Raji (cell line): ENCODE measurements at regions not wholly inside any gene's neighbourhood (a gene's known extent, or its start where the extent isn't known, plus 50 kb on each side); places are given as distances from the start of the nearest gene placed in this dataset.

Source experiments
- POLR2A ChIP-seq: IDR thresholded peaks from 2 replicates; pipeline ENCODE4 v1.6.1; 2011; ENCODE audit warnings: low read depth, low read length, control low read depth; ENCODE audit not compliant: insufficient read depth

DNA sequence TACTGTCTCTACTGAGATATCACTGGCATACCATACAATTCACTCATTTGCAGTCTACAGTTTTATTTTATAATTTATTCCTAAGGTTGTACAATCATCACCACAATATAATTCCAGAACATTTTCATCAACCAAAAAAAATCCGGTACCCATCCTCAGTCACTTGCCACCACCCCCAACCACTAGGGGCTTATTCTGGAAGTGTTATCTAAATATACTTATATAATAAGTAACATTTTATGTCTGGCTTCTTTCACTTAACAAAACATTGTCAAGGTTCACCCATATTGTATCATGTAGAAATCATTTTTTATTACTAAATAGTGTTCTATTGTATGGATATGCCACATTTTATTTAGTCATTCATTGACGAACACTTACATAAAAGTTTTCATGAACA lies 440.8 kb downstream of the RNF144A start:
- no peak for TF ChIP-seq POLR2A

DNA sequence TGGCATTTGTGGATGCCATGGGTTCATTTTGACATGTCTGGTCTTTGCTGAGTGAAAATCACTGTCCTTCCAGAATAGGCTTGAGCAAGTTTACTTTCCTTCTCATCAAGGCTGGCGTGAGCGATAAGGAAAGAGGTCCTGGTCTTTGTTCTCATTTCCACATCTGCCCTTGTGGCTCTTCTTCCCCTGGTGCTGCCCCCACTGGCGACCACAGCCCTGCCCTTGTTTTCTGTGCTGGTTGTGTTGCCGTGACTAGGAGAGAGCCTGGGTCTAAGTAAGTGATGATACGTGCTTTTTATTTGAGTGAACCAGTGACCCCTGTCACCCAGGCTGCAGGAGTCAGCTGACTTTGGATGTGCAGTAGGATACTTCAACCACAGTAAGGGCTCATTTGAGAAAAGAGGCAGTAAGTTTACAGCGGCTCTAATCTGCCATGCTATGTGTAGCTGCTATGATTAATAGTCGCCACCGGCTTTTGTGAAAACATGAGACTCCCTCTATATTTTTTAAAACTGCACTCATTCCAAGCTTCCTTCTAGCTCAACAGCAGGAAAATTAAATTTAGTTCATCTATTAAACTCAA lies 441.7 kb downstream of the RNF144A start:
- no peak for TF ChIP-seq POLR2A

DNA sequence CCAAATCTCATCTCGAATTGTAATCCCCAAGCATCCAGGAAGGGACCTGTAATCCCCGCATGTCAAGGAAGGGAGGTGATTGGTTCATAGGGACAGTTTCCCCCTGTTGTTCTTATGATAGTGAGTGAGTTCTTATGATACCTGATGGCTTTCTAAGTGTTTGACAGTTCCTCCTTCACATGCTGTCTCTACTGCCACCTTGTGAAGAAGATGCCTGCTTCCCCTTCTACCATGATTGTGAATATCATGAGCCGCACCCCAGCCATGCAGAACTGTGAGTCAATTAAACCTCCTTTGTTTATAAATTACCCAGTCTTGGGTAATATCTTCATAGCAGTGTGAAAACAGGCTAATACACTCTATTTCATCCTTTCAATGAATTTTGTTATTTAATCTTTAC lies 446.7 kb downstream of the RNF144A start:
- TF ChIP-seq POLR2A: no peak

DNA sequence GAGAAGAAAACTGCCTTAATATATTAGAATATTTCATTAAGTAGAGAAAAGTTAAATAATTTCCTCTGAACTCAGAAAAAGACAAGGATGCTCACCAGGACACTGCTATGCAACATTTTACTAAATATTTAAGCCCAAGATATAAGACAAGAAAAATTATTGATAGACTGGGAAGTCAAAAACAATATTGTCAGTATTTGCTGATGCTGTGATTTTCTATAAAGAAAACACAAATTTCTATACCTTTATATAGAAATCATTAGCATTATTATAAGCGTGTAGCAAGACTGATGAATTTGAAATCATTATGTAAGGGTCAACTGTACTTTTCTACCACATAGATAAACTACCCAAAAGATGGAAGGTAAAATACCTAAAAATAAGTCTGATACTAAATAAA lies 451.0 kb downstream of the RNF144A start:
- no peak for TF ChIP-seq POLR2A

DNA sequence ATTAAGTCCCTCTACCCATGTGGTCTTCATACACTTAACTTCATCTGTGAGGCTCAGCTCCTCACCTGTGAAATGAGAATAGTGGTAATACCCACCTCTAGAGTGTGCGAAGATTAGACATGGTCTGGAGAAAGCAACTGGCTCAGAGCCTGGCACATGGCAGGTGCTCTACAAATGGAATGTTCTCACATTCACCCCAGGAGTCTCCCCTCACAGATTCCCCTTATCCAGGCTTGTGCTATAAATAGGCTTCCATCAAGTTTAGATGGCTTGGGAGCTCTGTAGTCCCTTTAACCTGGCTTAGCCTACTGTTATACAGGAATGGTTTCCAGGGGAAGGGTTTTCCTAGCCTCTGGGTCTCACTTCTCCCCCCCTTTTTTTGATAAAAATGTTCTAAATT lies 455.9 kb downstream of the RNF144A start:
- no peak for TF ChIP-seq POLR2A

DNA sequence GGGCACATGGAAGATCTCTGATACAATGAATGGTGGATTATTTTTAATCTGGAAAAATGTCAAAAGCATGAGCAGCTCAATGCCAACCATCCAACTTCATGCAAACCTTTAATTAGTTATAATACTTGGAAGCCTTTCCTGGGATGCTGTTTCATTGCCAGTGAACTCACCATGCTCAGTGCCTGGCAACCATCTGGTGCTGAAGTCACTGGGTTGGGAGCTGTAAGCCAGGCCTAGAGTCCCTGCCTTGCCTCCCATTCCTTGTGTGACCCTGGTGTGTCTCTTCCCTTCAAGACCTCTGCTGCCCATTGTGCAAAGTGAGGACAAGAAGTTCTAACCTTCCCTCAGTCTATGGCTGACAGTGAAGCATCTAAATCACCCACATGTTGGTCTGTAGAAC lies 458.7 kb downstream of the RNF144A start:
- TF ChIP-seq POLR2A: no peak

DNA sequence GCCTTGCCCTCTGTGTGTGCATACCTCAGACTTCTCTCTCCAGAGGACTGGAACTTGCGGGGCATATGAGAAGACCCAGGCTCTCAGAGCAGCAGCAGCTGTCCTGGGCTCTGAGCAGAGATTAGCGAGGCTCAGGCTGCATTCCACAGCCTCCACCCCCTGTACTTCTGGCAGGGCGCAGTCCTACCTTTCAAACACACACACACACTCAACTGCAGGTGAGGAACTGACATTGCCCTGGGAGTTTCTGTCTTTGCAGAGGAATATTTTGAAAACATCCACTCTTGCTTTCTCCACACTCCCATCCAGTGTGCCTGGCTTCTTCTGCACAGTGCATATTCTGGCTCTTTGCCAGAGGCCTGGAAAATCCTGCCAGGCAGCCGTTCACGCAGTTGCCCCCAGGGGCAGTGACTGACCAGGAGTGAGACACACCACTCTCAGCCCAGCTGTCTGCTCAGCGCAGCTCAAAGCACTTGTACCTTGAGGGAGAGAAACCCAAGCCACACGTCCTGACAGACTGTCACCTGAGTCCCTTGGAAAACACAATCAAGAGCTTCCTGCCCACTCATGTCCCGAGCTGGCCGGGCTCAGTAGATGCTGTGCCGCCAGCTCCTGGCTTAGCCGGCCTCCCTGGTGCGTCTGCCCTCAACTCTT lies 460.8 kb downstream of the RNF144A start:
- TF ChIP-seq POLR2A: no peak

DNA sequence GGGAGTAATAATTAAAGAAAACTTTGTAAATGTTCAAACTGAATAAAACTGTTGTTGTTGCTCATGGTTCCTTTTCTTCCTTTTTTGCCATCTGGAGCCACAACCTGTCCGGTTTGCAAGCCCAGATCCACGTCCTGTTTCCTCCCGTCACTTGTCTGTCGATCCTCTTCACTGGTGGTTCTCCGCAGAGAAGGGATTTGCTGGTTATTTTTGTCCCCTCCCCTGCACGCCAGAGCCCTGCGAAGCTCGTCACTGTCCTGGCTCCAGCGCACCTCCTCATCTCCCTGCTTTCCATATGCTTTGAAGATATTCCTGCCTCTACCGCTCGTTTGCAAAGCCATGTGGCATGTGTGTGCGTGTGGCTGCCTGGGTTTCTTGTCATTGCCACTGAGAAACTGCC lies 461.4 kb downstream of the RNF144A start:
- TF ChIP-seq POLR2A: no peak

DNA sequence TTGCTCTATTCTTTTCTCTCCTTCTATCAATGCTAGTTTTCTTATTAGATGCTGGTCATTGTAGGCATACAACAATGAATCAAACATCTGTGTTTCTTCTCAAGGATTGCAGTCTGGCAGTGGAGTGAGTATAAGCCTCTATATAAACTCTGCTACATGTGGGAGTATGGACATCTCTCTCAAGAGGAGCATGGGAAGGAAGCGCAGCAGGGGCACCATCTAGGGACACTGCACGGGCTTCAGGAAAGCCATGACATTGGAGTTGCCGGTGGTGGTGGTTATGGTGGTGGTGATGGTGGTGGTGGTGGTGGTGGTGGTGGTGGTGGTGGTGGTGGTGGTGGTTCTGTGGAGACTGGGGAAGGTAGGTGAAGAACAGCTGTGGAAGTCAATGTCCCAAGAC lies 462.6 kb downstream of the RNF144A start:
- no peak for TF ChIP-seq POLR2A

DNA sequence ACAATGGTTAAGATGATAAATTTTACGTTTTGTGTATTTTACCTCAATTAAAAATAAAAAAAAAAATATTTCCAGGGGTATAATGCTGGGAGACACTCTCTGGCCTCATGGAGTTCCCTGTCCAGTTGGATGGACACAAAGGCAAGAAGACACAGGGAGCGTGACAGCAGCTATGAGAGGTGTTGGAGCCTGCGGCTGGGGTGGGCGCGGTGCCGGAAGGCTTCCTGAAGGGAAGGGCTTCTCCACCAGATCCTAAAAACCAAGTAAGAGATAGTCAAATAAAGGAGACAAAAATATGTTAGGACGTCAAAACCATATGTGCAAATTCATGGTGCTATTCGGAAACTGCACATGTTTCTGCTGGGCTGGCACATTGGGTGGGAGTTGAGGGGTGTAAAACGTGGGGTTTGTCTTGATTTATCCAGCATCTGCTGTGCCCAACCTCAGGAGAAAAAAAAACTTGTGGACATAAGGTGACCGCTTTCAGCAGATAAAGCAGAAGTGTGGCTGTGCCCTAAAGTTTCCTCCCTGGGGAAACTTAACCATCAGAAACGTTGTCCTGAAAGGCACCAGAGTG lies 467.6 kb downstream of the RNF144A start:
- no peak for TF ChIP-seq POLR2A

DNA sequence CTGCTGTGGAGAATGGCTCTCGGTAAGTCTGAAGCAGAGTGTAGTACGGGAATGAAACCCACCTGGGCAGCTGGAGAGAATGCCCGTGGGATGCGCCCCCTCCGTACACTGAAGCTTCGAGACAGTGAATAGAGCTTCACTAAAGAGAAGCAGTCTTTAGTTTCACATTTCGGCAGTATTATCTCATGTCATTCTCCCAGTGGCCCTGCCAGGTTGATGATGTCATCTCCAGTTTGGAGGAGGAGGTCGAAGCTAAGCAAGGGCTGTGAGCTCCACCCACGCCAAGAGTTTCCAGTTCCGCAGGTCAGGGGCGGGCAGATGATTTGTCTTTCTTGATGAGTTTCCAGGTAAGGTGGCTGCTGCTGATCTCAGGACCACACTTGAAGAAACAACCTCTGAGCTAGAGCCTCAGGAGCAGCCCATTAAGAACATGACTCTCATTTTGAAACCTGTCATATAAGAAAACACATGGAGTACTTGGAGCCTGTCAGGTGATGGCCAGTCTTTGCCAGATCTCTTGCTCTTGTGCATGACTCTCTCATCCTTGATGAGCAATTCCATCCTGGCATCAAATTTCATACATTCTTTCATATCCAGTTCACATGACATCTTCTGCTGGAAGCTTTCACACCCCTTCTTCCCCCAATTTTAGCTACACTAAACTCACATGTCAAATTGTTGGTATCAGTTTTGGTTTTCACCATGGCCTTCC lies 475.0 kb downstream of the RNF144A start:
- TF ChIP-seq POLR2A: no peak

DNA sequence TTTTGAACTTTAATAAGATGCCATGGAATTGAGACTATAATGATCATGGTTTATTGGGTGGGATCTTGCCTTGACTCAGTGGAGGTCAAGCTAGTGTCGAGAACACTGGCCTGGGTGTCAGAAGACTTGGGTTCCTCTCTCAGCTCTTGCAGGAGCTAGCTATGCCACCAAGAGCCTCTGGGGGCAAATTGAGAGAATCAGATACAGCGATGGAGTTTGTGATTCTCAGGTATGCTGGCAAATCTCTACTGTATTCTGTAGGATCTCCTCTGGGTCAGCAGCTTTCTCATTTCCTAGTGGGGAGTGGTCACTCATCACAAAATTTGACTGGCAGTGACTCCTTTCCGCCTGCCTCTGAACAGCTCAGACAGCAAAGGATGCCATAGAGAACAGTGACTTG lies 477.0 kb downstream of the RNF144A start:
- no peak for TF ChIP-seq POLR2A

DNA sequence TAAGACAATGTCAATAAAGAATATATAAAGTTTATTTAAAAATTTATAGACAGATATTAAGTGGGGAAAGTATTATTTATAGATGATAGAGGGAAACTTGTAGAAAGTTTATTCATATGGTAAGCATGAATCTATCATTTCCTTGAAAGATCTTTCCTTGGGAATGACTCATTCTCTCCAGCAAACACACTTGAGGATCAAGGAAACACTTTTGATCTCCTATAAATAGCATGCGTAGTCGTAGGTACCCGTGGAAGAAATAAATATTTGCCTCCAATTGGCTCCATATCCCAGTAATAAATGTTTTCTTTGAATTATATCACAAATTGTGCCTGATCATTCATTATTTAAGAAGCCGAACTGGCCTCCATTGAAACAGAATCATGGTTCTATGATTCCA lies 483.4 kb downstream of the RNF144A start:
- no peak for TF ChIP-seq POLR2A

DNA sequence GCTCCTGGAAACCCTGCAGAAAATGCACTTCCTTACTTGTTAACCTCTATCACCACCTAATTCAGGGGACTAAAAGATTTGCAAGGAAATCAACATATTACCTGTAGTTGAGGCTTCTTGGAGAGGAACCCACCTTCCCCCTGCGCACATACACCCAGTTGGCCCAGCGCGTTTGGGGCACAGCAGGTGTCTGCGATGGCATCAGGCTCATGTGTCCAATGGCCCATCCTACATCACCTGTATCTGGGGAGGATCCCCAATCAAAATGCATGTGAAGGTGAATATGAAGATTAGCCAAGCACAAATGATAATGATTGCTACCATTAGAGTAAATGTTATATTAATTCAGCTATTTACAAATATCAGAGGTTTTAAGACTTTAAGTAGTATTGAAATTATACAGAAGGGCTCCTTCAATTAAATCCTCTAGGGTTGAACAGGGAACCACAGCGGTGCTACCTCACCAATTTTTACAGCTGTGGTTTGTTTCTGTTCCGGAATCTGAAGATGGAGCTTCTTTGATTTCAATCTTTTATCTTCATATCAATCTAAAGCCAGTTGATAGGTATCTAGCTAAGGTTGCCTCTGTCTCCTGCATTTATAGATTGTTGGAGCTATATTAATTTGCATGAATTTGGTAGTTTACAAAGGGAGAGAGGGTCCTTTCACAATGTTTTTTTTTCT lies 486.0 kb downstream of the RNF144A start:
- no peak for TF ChIP-seq POLR2A

DNA sequence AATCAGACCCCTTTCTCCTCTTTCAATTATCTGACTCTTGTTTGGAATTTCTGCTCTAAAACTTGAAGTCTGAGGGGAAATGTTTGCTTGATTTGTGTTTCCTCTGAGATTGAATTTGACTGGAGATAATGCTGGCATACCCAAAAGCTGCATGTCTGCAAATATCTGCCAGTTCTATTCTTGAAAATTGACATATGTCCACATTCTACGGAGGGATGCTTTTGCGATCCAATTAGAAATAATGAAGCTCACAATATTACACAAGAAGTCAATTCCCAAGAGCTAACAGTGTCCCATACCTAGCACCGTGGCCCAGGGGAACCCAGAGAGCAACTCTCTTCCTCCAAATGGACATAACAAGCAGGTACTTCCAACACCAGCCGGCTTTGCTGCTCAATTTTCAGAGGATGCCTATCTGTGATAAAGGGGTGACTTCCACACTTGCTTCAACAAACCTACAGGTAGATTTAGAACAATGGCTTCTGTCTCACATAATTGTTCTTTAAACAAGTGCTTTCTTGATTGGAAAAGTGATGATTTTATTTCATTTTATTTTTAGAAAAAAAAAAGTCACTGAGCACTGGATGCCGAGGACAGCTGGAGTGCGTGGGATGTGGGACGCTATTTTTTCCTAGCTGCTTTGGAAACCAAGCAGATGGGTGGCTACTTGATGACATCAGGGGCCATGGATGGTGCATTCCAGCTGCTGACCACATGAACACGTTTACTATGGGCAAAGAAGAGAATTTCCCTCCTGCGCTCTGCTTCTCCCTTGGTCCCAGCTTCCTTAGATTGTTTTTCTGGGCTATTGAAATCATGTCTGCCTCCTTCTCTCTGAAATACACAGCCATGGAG lies 488.9 kb downstream of the RNF144A start:
- TF ChIP-seq POLR2A: no peak
